ENCODE measurements at regions not wholly inside any gene's neighbourhood (a gene's known extent, or its start where the extent isn't known, plus 50 kb on each side); places are given as distances from the start of the nearest gene placed in this dataset.

- TF ChIP-seq CTCF (IDR thresholded peaks at IDR 0.05; ENCODE audit: extremely low read depth in 1 of 2, insufficient read depth in 1 of 2, low read depth in 1 of 2, low read length in 2 of 2): no peak
- TF ChIP-seq JUN (IDR thresholded peaks at IDR 0.05; ENCODE audit: borderline replicate concordance, insufficient read depth, insufficient read length, low read depth): no peak
These were observed 75.8 kb downstream of the NUDT12 start for GRCh38 chr5:103486739-103487138.

Data from endothelial cell of umbilical vein (primary cell).